RWPE1 (cell line): ENCODE measurements at regions not wholly inside any gene's neighbourhood (a gene's known extent, or its start where the extent isn't known, plus 50 kb on each side); places are given as distances from the start of the nearest gene placed in this dataset.

Experiments
- CTCF ChIA-PET: fragments of 350-600 bp; sonication (Branson Sonifier 250); formaldehyde crosslinking; extraction: SDS; loops from one replicate; lab custom pipeline; 2021; lab: Yijun Ruan, JAX
- POLR2A ChIA-PET: fragments of 400-600 bp; formaldehyde crosslinking; extraction: SDS; loops from one replicate; lab custom pipeline; 2020; ENCODE audit warnings: antibody characterized with exemption; ENCODE audit not compliant: low non-redundant PET; lab: Yijun Ruan, JAX
- DNase-seq: peaks from one replicate; pipeline ENCODE4 v3.0.0; 2012; ENCODE audit warnings: low spot score
- H3K27ac ChIP-seq: fragments of 450-650 bp; 2 replicates; pipeline ENCODE4 v1.5.1; 2017
- CTCF ChIP-seq: fragments of 450-650 bp; conservative IDR thresholded peaks from 2 replicates; pipeline ENCODE4 v1.5.1; 2017; ENCODE audit warnings: low read depth, mild to moderate bottlenecking

- no peak overlapping the region for H3K27ac ChIP-seq
- TF ChIP-seq CTCF: no peak
- DNase-seq: no peak
- CTCF ChIA-PET: interaction anchor here (0.7 kb wide), 1 partner anchor 285 kb away, joined by 3 read pairs; no protein-coding TSS in a partner anchor
- POLR2A ChIA-PET: no interaction called here
Observed at GRCh38 chr18:75548353-75548905, 120.9 kb upstream of the SMIM21 start.

GRCh38 chr18:75546964-75547363 is 119.5 kb upstream of the SMIM21 start:
- TF ChIP-seq CTCF: no peak
- no peak for DNase-seq
- ChIA-PET POLR2A (no interaction called here), CTCF (no interaction called here)
- no peak overlapping the region for H3K27ac ChIP-seq

- CTCF ChIA-PET: no interaction called here
- DNase-seq: no peak
- no peak for TF ChIP-seq CTCF
- POLR2A ChIA-PET: no interaction called here
- no peak overlapping the region for H3K27ac ChIP-seq
Observed at GRCh38 chr18:75545189-75545588, 117.7 kb upstream of the SMIM21 start.

GRCh38 chr18:75544496-75544895 is 117.0 kb upstream of the SMIM21 start:
- no peak for TF ChIP-seq CTCF
- H3K27ac ChIP-seq: no peak overlapping the region
- CTCF ChIA-PET: no interaction called here
- peak; percentile 3 for DNase-seq
- POLR2A ChIA-PET: no interaction called here

- no peak for DNase-seq
- no peak overlapping the region for H3K27ac ChIP-seq
- no peak for TF ChIP-seq CTCF
- CTCF ChIA-PET: no interaction called here
- POLR2A ChIA-PET: no interaction called here
Observed at GRCh38 chr18:75544051-75544481, 116.6 kb upstream of the SMIM21 start.

- TF ChIP-seq CTCF: no peak
- H3K27ac ChIP-seq: no peak overlapping the region
- ChIA-PET CTCF (no interaction called here), POLR2A (no interaction called here)
- DNase-seq: no peak
Observed at GRCh38 chr18:75538727-75539126, 111.2 kb upstream of the SMIM21 start.
